Liver (tissue), 8 donors: ENCODE measurements at regions not wholly inside any gene's neighbourhood (a gene's known extent, or its start where the extent isn't known, plus 50 kb on each side); places are given as distances from the start of the nearest gene placed in this dataset.

Experiments
- DNase-seq: peaks from one replicate; pipeline ENCODE4 v3.0.0-alpha.2; 2017; ENCODE audit warnings: low spot score
- H3K27ac ChIP-seq, 2 donors: one replicate each; pipeline ENCODE4 v1.7.0; 2013; ENCODE audit warnings: inconsistent platforms in 2 of 2, low read length in 2 of 2, control low read depth in 1 of 2, low read depth in 1 of 2, mild to moderate bottlenecking in 1 of 2
- H3K27me3 ChIP-seq, 4 donors: one replicate each; pipeline versions ENCODE4 v1.6.1 to v1.7.0; 2013; ENCODE audit warnings: low read length in 3 of 4, inconsistent platforms in 1 of 4, mild to moderate bottlenecking in 1 of 4, moderate library complexity in 1 of 4; ENCODE audit not compliant: control insufficient read depth in 4 of 4, insufficient read depth in 4 of 4
- H3K36me3 ChIP-seq, 4 donors: one replicate each; pipeline versions ENCODE4 v1.6.1 to v1.7.0; 2013; ENCODE audit warnings: low read length in 3 of 4, mild to moderate bottlenecking in 3 of 4, low read depth in 1 of 4, moderate library complexity in 1 of 4; ENCODE audit not compliant: control insufficient read depth in 4 of 4, insufficient read depth in 3 of 4
- H3K4me1 ChIP-seq, 4 donors: one replicate each; pipeline versions ENCODE4 v1.6.1 to v1.7.0; 2013; ENCODE audit warnings: low read length in 3 of 4, mild to moderate bottlenecking in 3 of 4, moderate library complexity in 1 of 4; ENCODE audit not compliant: control insufficient read depth in 4 of 4, insufficient read depth in 4 of 4
- H3K4me3 ChIP-seq, 3 donors: one replicate each; pipeline versions ENCODE4 v1.6.1 to v1.7.0; 2013; ENCODE audit warnings: low read length in 3 of 3, control low read depth in 1 of 3, low read depth in 1 of 3, mild to moderate bottlenecking in 1 of 3
- H3K9ac ChIP-seq, 2 donors: one replicate each; pipeline ENCODE4 v1.7.0; 2013; ENCODE audit warnings: low read length in 2 of 2, mild to moderate bottlenecking in 2 of 2, moderate library complexity in 2 of 2, control low read depth in 1 of 2, low read depth in 1 of 2
- H3K9me3 ChIP-seq, 4 donors: one replicate each; pipeline versions ENCODE4 v1.6.1 to v1.7.0; 2013; ENCODE audit warnings: low read length in 3 of 4; ENCODE audit not compliant: control insufficient read depth in 4 of 4
- EGR1 ChIP-seq, 2 donors: IDR thresholded peaks; 2 replicates each; pipeline ENCODE4 v1.6.1; 2016 to 2018; ENCODE audit warnings: antibody characterized with exemption in 2 of 2, low read depth in 2 of 2
- FOXA2 ChIP-seq: IDR thresholded peaks from 2 replicates; pipeline ENCODE4 v1.6.1; 2016; ENCODE audit warnings: antibody characterized with exemption
- HNF4A ChIP-seq, 2 donors: conservative IDR thresholded peaks; 2 replicates each; pipeline ENCODE4 v1.6.1; 2016; ENCODE audit warnings: antibody characterized with exemption in 2 of 2, mild to moderate bottlenecking in 2 of 2
- HNF4G ChIP-seq: IDR thresholded peaks from 2 replicates; pipeline ENCODE4 v1.6.1; 2016; ENCODE audit warnings: antibody characterized with exemption
- JUND ChIP-seq, 2 donors: IDR thresholded peaks; 2 replicates each; pipeline ENCODE4 v1.6.1; 2016; ENCODE audit warnings: antibody characterized with exemption in 2 of 2
- MAX ChIP-seq: IDR thresholded peaks from 2 replicates; pipeline ENCODE4 v1.6.1; 2016; ENCODE audit warnings: antibody characterized with exemption
- NR2F2 ChIP-seq: IDR thresholded peaks from 2 replicates; pipeline ENCODE4 v1.6.1; 2016; ENCODE audit warnings: antibody characterized with exemption
- RAD21 ChIP-seq, 2 donors: IDR thresholded peaks; 2 replicates each; pipeline ENCODE4 v1.6.1; 2016; ENCODE audit warnings: antibody characterized with exemption in 2 of 2, mild to moderate bottlenecking in 2 of 2
- SP1 ChIP-seq: IDR thresholded peaks from 2 replicates; pipeline ENCODE4 v1.6.1; 2018; ENCODE audit warnings: antibody characterized with exemption, mild to moderate bottlenecking
- YY1 ChIP-seq: IDR thresholded peaks from 2 replicates; pipeline ENCODE4 v1.6.1; 2016; ENCODE audit warnings: antibody characterized with exemption, mild to moderate bottlenecking
- ZBTB33 ChIP-seq: IDR thresholded peaks from 2 replicates; pipeline ENCODE4 v1.6.1; 2016; ENCODE audit warnings: antibody characterized with exemption
- WGBS: extraction: QIAGEN DNeasy Blood & Tissue Kit; methylation state at CpG from one replicate; pipeline ENCODE4 v1.1.7; 2013; 5-methylcytosine and 5-hydroxymethylcytosine counted together
- TF ChIP-seq, protein P1 (sequence below): IDR thresholded peaks from 2 replicates; pipeline ENCODE4 v1.6.1; 2016; ENCODE audit warnings: antibody characterized with exemption, mild to moderate bottlenecking
- TF ChIP-seq, protein P2 (sequence below): fragments of 150-350 bp; IDR thresholded peaks from 2 replicates; pipeline ENCODE4 v1.5.1; 2017; ENCODE audit warnings: improper control_type of control experiment, low read depth, low read length; ENCODE audit not compliant: missing input control
- donor health status: healthy.
- donor health status: healthy.
- donor health status: healthy.
- donor health status: healthy.
- donor health status: healthy.

GRCh38 chr3:30085486-30085885 is 520.9 kb upstream of the TGFBR2 start (continued):
- TF ChIP-seq, protein P1, sequence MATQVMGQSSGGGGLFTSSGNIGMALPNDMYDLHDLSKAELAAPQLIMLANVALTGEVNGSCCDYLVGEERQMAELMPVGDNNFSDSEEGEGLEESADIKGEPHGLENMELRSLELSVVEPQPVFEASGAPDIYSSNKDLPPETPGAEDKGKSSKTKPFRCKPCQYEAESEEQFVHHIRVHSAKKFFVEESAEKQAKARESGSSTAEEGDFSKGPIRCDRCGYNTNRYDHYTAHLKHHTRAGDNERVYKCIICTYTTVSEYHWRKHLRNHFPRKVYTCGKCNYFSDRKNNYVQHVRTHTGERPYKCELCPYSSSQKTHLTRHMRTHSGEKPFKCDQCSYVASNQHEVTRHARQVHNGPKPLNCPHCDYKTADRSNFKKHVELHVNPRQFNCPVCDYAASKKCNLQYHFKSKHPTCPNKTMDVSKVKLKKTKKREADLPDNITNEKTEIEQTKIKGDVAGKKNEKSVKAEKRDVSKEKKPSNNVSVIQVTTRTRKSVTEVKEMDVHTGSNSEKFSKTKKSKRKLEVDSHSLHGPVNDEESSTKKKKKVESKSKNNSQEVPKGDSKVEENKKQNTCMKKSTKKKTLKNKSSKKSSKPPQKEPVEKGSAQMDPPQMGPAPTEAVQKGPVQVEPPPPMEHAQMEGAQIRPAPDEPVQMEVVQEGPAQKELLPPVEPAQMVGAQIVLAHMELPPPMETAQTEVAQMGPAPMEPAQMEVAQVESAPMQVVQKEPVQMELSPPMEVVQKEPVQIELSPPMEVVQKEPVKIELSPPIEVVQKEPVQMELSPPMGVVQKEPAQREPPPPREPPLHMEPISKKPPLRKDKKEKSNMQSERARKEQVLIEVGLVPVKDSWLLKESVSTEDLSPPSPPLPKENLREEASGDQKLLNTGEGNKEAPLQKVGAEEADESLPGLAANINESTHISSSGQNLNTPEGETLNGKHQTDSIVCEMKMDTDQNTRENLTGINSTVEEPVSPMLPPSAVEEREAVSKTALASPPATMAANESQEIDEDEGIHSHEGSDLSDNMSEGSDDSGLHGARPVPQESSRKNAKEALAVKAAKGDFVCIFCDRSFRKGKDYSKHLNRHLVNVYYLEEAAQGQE, result no peak
- TF ChIP-seq HNF4A (conservative IDR thresholded peaks at IDR 0.05), result no peak
- no peak for TF ChIP-seq YY1
- TF ChIP-seq SP1, result no peak
- no peak for TF ChIP-seq FOXA2
- no peak for TF ChIP-seq NR2F2
- no peak for TF ChIP-seq HNF4G

- H3K9ac ChIP-seq, result no peak overlapping the region
- no peaks in the 10 kb centered on the region for H3K4me1 ChIP-seq
- TF ChIP-seq MAX (no peak), RAD21 (IDR thresholded peaks at IDR 0.05) (no peak), YY1 (no peak), HNF4G (no peak), NR2F2 (no peak), JUND (IDR thresholded peaks at IDR 0.05) (no peak), ZBTB33 (no peak)
- no peak overlapping the region for H3K4me3 ChIP-seq
- no peak overlapping the region for H3K27ac ChIP-seq
- H3K9me3 ChIP-seq, result peaks cover 0 to 9% (median 5%) of the 10 kb centered on the region in 4 donors
- no peak for DNase-seq
- no peaks in the 10 kb centered on the region for H3K27me3 ChIP-seq
- no peaks in the 10 kb centered on the region for H3K36me3 ChIP-seq
Observed at GRCh38 chr3:30091686-30092085, 514.7 kb upstream of the TGFBR2 start.

DNA sequence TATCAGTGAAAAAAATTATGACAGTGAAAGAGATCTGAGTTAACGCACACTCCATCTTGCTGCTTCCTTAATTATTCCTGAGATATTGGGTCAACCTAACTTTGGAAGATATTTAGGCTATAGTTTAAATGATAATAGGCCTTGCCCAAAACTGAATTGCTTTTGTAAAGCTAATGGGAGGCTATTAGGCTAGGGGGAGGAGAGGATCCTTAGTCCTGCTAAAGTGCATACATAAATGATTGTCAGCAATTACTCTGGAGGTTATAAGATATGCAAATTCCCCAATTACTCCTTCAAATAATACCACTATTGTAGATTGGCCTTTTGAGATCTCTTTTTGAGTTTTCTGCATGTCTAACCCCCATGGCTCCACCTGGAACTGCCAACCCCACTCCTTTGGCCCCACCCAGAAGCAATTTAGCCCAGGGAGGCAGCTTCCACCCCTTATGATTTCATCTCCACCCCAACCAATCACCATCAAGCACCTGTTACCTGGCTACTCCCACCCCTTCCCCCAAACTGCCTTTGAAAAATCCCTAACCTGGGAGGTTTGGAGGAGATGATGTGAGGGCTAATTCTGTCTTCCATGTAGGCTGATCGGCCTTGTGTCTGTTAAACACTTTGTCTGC is 509.3 kb upstream of the TGFBR2 start:
- no peaks in the 10 kb centered on the region for H3K27me3 ChIP-seq
- peaks cover 0 to 9% (median 5%) of the 10 kb centered on the region in 4 donors for H3K9me3 ChIP-seq
- H3K4me3 ChIP-seq, result no peak overlapping the region
- no peaks in the 10 kb centered on the region for H3K4me1 ChIP-seq
- no peak for DNase-seq
- H3K36me3 ChIP-seq, result no peaks in the 10 kb centered on the region
- H3K9ac ChIP-seq, result no peak overlapping the region
- H3K27ac ChIP-seq, result no peak overlapping the region
- TF ChIP-seq ZBTB33, result no peak
- no peak for TF ChIP-seq JUND (IDR thresholded peaks at IDR 0.05)
- no peak for TF ChIP-seq NR2F2
- TF ChIP-seq EGR1 (IDR thresholded peaks at IDR 0.05; ENCODE audit: low read depth in 2 of 2), result no peak
- TF ChIP-seq, protein P2, sequence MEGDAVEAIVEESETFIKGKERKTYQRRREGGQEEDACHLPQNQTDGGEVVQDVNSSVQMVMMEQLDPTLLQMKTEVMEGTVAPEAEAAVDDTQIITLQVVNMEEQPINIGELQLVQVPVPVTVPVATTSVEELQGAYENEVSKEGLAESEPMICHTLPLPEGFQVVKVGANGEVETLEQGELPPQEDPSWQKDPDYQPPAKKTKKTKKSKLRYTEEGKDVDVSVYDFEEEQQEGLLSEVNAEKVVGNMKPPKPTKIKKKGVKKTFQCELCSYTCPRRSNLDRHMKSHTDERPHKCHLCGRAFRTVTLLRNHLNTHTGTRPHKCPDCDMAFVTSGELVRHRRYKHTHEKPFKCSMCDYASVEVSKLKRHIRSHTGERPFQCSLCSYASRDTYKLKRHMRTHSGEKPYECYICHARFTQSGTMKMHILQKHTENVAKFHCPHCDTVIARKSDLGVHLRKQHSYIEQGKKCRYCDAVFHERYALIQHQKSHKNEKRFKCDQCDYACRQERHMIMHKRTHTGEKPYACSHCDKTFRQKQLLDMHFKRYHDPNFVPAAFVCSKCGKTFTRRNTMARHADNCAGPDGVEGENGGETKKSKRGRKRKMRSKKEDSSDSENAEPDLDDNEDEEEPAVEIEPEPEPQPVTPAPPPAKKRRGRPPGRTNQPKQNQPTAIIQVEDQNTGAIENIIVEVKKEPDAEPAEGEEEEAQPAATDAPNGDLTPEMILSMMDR, result no peak
- 86% methylated on average over 2 of the region's 2 CpGs for WGBS
